Activated CD8-positive, alpha-beta memory T cell treated with anti-CD3 and anti-CD28 coated beads, Interleukin-2, amount 50 U/mL, for 48 hours (primary cell): ENCODE measurements at regions not wholly inside any gene's neighbourhood (a gene's known extent, or its start where the extent isn't known, plus 50 kb on each side); places are given as distances from the start of the nearest gene placed in this dataset.

ENCODE experiments used
- DNase-seq: peaks from one replicate; pipeline ENCODE4 v3.0.0-alpha.2; 2020

DNA sequence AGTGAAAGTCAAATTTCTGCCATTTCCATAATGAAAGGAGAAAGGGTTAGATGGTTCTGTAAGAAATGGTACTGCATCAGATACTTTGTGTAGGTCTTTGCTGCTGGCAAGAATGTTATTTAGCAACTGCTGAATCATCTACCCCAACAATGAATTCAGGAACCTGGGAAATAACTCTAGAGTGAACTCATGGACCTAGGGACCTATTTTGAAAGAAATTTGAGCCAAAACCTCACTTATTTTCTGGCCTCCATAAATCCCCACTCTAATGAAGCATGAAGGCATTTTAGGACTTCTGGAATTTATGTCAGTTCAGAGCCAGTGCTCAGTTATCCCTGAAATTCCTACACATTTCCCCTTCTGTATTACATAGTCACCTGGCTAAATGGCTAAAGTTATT, 50.9 kb upstream of the CPNE8 start:
- no peak for DNase-seq
